Peyer's patch (tissue), 4 donors: ENCODE measurements at regions not wholly inside any gene's neighbourhood (a gene's known extent, or its start where the extent isn't known, plus 50 kb on each side); places are given as distances from the start of the nearest gene placed in this dataset.

Source experiments
- CTCF ChIP-seq, 6 experiments: fragments of 450-650 bp in 4 of 6; fragments of 200-600 bp in 2 of 6; sonication (generic) in 1 of 6; IDR thresholded peaks; one replicate each; pipeline ENCODE4 v1.5.1; 2017 to 2019; ENCODE audit warnings: antibody characterized with exemption in 6 of 6, mild to moderate bottlenecking in 3 of 6, moderate library complexity in 1 of 6
- POLR2A ChIP-seq, 2 donors: fragments of 450-650 bp; IDR thresholded peaks; one replicate each; pipeline ENCODE4 v1.5.1; 2017; ENCODE audit warnings: antibody characterized with exemption in 2 of 2, mild to moderate bottlenecking in 2 of 2, moderate library complexity in 2 of 2

- TF ChIP-seq CTCF (IDR thresholded peaks at IDR 0.05) (no peak), POLR2A (IDR thresholded peaks at IDR 0.05) (no peak)
Measured at GRCh38 chr5:114250536-114250935, 111.3 kb upstream of the KCNN2 start.
